PC-3 (cell line): ENCODE measurements at regions not wholly inside any gene's neighbourhood (a gene's known extent, or its start where the extent isn't known, plus 50 kb on each side); places are given as distances from the start of the nearest gene placed in this dataset.

Source experiments
- ATAC-seq: fragments of 200-7000 bp; cut with Tn5 transposase; 2 replicates; pipeline ENCODE4 v1.9.1; 2020; ENCODE audit warnings: mild to moderate bottlenecking, moderate library complexity
- BruUV-seq: library from RNA; stranded (reverse); fragments of 400-500 nt; replicated peaks from 2 replicates; lab custom pipeline; 2021; lab: Mats Ljungman, UMichigan
- CTCF ChIA-PET: fragments of 300-600 bp; sonication (Branson Sonifier 250); formaldehyde crosslinking; loops from one replicate; lab custom pipeline; 2022; ENCODE audit warnings: antibody characterized with exemption; lab: Charles Lee
- POLR2A ChIA-PET: fragments of 300-600 bp; sonication (Branson Sonifier 250); formaldehyde crosslinking; loops from one replicate; lab custom pipeline; 2022; ENCODE audit warnings: antibody characterized with exemption; ENCODE audit not compliant: unreplicated experiment; lab: Charles Lee
- DNase-seq: peaks from one replicate; pipeline ENCODE4 v3.0.0-alpha.2; 2015
- H2AFZ ChIP-seq: fragments of 300-600 bp; sonication (generic); 2 replicates; pipeline ENCODE4 v1.6.0; 2016; ENCODE audit warnings: antibody characterized with exemption, low read length
- H3F3A ChIP-seq: fragments of 300-600 bp; sonication (generic); one replicate; pipeline ENCODE4 v1.6.0; 2017; ENCODE audit warnings: antibody characterized with exemption, low read length, control low read depth, mild to moderate bottlenecking; ENCODE audit not compliant: unreplicated experiment
- H3K27ac ChIP-seq: fragments of 300-600 bp; sonication (generic); 2 replicates; pipeline ENCODE4 v1.5.1; 2016; ENCODE audit warnings: mild to moderate bottlenecking, low read length
- H3K27me3 ChIP-seq: fragments of 300-600 bp; sonication (generic); 2 replicates; pipeline ENCODE4 v1.6.1; 2016; ENCODE audit warnings: low read length, mixed read lengths
- H3K36me3 ChIP-seq: fragments of 300-600 bp; sonication (generic); 2 replicates; pipeline ENCODE4 v1.6.1; 2016; ENCODE audit warnings: low read depth, mixed run types, low read length, mixed read lengths
- H3K4me1 ChIP-seq: fragments of 300-600 bp; sonication (generic); 2 replicates; pipeline ENCODE4 v1.5.1; 2016; ENCODE audit warnings: low read length; ENCODE audit not compliant: insufficient read depth
- H3K4me2 ChIP-seq: fragments of 300-600 bp; sonication (generic); 2 replicates; pipeline ENCODE4 v1.6.0; 2016; ENCODE audit warnings: low read length
- H3K4me3 ChIP-seq: fragments of 300-600 bp; sonication (generic); 2 replicates; pipeline ENCODE4 v1.5.1; 2016; ENCODE audit warnings: mild to moderate bottlenecking, low read length, mixed read lengths
- H3K79me2 ChIP-seq: fragments of 300-600 bp; sonication (generic); 2 replicates; pipeline ENCODE4 v1.6.1; 2017; ENCODE audit warnings: low read length, mixed read lengths
- H3K9ac ChIP-seq: fragments of 300-600 bp; sonication (generic); 2 replicates; pipeline ENCODE4 v1.6.0; 2016; ENCODE audit warnings: mild to moderate bottlenecking, low read length
- H3K9me2 ChIP-seq: fragments of 300-600 bp; sonication (generic); replicated peaks from 2 replicates; pipeline ENCODE4 v1.6.1; 2016; ENCODE audit warnings: mixed run types, low read length, mixed read lengths
- H3K9me3 ChIP-seq: fragments of 300-600 bp; sonication (generic); 2 replicates; pipeline ENCODE4 v1.6.1; 2016; ENCODE audit warnings: low read length, mixed read lengths
- H4K20me1 ChIP-seq: fragments of 300-600 bp; sonication (generic); 2 replicates; pipeline ENCODE4 v1.6.1; 2016; ENCODE audit warnings: low read length, mixed read lengths
- CTCF ChIP-seq: fragments of 300-600 bp; sonication (generic); conservative IDR thresholded peaks from 2 replicates; pipeline ENCODE4 v1.5.1; 2017; ENCODE audit warnings: antibody characterized with exemption, low read depth, mild to moderate bottlenecking, low read length
- EZH2 ChIP-seq: fragments of 300-600 bp; sonication (generic); IDR thresholded peaks from one replicate; pipeline ENCODE4 v1.6.1; 2017; ENCODE audit warnings: antibody characterized with exemption, mild to moderate bottlenecking, low read length; ENCODE audit not compliant: unreplicated experiment
- EZH2phosphoT487 ChIP-seq: fragments of 300-600 bp; sonication (generic); IDR thresholded peaks from 2 replicates; pipeline ENCODE4 v1.6.1; 2018; ENCODE audit warnings: mild to moderate bottlenecking, antibody characterized with exemption, low read length, borderline replicate concordance
- intact Hi-C: fragments of 100-400 bp; cut with micrococcal nuclease; formaldehyde crosslinking; loops from 2 replicates; pipeline ENCODE4 v1.9.0; 2023

DNA sequence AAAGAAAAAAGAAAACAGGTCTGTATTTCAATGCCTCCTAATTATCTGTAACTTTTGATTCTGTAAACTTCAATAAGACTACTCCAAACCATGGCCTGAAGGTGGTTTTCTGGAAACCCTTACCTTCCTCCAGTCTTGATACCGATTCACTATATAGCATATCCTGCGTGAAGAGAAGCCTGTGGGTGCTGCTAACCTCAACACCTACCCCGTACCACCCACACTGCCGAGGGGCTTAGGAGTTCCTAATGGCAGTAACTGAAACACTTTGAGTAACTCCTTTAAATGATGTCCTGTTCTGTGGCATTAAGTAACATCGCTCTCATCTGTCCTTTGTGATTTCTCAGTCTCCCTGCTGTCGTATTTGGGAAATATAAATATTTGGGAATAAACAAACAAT lies 104.5 kb upstream of the CARMIL1 start:
- POLR2A ChIA-PET: interaction anchor here (0.6 to 0.7 kb wide), 2 partner anchors 35 to 256 kb away, joined by 3 read pairs; no protein-coding TSS in a partner anchor
- Histone ChIP-seq H3K9ac (peak overlapping the region; percentile 30; the same call in 1 of the 2 replicates), H4K20me1 (no peaks in the 10 kb centered on the region), H3K4me2 (peak overlapping the region; percentile 52; the same call in 1 of the 2 replicates), H2AFZ (no peak overlapping the region), H3K36me3 (no peaks in the 10 kb centered on the region), H3K79me2 (no peaks in the 10 kb centered on the region), H3K9me2 (no peaks in the 10 kb centered on the region), H3K27ac (peak overlapping the region; percentile 81), H3K9me3 (no peaks in the 10 kb centered on the region), H3K4me1 (peaks cover 63% of the 10 kb centered on the region), H3K4me3 (no peak overlapping the region), H3F3A (peaks cover 14% of the 10 kb centered on the region), H3K27me3 (no peaks in the 10 kb centered on the region)
- CTCF ChIA-PET: no interaction called here
- no TSS peak for BruUV-seq
- DNase-seq (no peak), ATAC-seq (no peak)
- TF ChIP-seq EZH2phosphoT487 (no peak), CTCF (no peak), EZH2 (no peak)
- intact Hi-C loops: loop anchor here (1.0 to 10.0 kb wide), 4 partner anchors 36 to 320 kb away; no protein-coding TSS in a partner anchor

DNA sequence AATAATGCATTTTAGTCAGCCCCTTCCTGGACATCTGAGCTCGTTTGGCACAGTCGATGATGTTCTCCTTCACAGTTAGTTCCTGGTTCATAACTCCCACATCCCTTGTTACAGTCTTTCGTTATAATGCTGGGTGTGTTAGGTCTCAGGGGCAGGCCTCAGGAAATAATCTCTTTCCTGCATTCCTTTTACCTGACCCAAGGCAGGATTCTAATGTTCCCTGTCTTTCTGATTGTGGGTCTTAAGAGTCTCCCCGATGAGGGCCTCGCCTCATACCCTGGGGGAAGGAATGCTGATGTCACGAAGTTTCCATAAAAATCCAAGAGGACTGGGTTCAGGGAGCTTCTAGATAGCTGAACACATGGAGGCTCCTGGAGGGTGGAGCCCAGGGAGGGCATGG lies 104.0 kb upstream of the CARMIL1 start:
- peaks cover 14% of the 10 kb centered on the region for H3F3A ChIP-seq
- H4K20me1 ChIP-seq: no peaks in the 10 kb centered on the region
- H3K27ac ChIP-seq: peak overlapping the region; percentile 81
- POLR2A ChIA-PET: interaction anchor here (0.7 kb wide), 1 partner anchor 256 kb away, joined by 3 read pairs; no protein-coding TSS in a partner anchor
- TF ChIP-seq EZH2phosphoT487 (no peak), EZH2 (no peak), CTCF (no peak)
- intact Hi-C loops: loop anchor here (2.0 to 10.0 kb wide), 2 partner anchors 36 to 320 kb away; no protein-coding TSS in a partner anchor
- no peaks in the 10 kb centered on the region for H3K9me3 ChIP-seq
- H3K4me3 ChIP-seq: no peak overlapping the region
- peak overlapping the region; percentile 46 for H2AFZ ChIP-seq
- H3K79me2 ChIP-seq: no peaks in the 10 kb centered on the region
- DNase-seq (peak; percentile 82), ATAC-seq (peak; percentile 39)
- H3K36me3 ChIP-seq: no peaks in the 10 kb centered on the region
- H3K9me2 ChIP-seq: no peaks in the 10 kb centered on the region
- CTCF ChIA-PET: no interaction called here
- no TSS peak for BruUV-seq
- peaks cover 63% of the 10 kb centered on the region for H3K4me1 ChIP-seq
- peak overlapping the region; percentile 31 for H3K4me2 ChIP-seq
- no peaks in the 10 kb centered on the region for H3K27me3 ChIP-seq
- 0 out of 2 replicates have a peak overlapping the region, but pooled peaks have one; percentile 6 for H3K9ac ChIP-seq

DNA sequence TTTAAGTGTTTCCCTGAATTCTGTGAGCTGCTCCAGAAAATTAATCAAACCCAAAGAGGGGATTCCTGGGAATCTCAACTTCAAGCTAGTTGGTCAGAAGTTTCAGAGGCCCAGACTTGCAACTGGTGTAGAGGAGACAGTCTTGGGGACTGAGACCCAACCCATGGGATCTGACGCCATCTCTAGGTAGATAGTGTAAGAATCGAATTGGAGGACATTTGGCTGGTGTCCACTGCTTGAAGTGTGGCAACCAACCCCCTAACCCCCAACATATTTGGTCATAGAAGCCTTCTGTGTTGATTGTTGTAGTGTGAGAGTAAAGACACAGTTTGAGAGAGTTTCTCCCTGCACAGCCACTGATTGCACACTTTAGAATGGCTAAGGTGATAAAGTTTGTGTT lies 103.5 kb upstream of the CARMIL1 start:
- Histone ChIP-seq H3K9ac (0 out of 2 replicates have a peak overlapping the region, but pooled peaks have one; percentile 6), H3K79me2 (no peaks in the 10 kb centered on the region), H3K9me2 (no peaks in the 10 kb centered on the region), H2AFZ (peak overlapping the region; percentile 46; the same call in 1 of the 2 replicates), H3K4me2 (peak overlapping the region; percentile 31; the same call in 1 of the 2 replicates), H3K27ac (peak overlapping the region; percentile 81), H3F3A (peaks cover 14% of the 10 kb centered on the region), H3K9me3 (no peaks in the 10 kb centered on the region), H4K20me1 (no peaks in the 10 kb centered on the region), H3K27me3 (no peaks in the 10 kb centered on the region), H3K4me1 (peaks cover 63% of the 10 kb centered on the region), H3K36me3 (no peaks in the 10 kb centered on the region), H3K4me3 (no peak overlapping the region)
- TSS peak; percentile 47 for BruUV-seq
- no peak for TF ChIP-seq CTCF
- TF ChIP-seq EZH2phosphoT487: no peak
- TF ChIP-seq EZH2: no peak
- POLR2A ChIA-PET: no interaction called here
- no peak for ATAC-seq
- intact Hi-C loops: loop anchor here (2.0 to 10.0 kb wide), 2 partner anchors 37 to 321 kb away; no protein-coding TSS in a partner anchor
- CTCF ChIA-PET: interaction anchor here (0.6 kb wide), 1 partner anchor 23 kb away, joined by 3 read pairs; no protein-coding TSS in a partner anchor
- peak; percentile 21 for DNase-seq
